HepG2 (cell line): ENCODE measurements at regions not wholly inside any gene's neighbourhood (a gene's known extent, or its start where the extent isn't known, plus 50 kb on each side); places are given as distances from the start of the nearest gene placed in this dataset.

Experiments used
- ATAC-seq: fragments of 200-7000 bp; cut with Tn5 transposase; 3 replicates; pipeline ENCODE4 v1.9.1; 2020; ENCODE audit warnings: mild to moderate bottlenecking, moderate library complexity
- BruUV-seq: library from RNA; stranded (reverse); fragments of 400-500 nt; replicated peaks from 2 replicates; lab custom pipeline; 2021; lab: Mats Ljungman, UMichigan
- CTCF ChIA-PET: fragments of 300-600 bp; formaldehyde crosslinking; extraction: SDS; loops from one replicate; lab custom pipeline; 2021; ENCODE audit warnings: low total read pairs, inconsistent platforms, low intra/inter-chr PET ratio; lab: Yijun Ruan, JAX
- POLR2A ChIA-PET: fragments of 350-600 bp; sonication (Branson Sonifier 250); formaldehyde crosslinking; loops from one replicate; lab custom pipeline; 2020; ENCODE audit warnings: antibody characterized with exemption, inconsistent platforms; lab: Yijun Ruan, JAX
- DNase-seq: peaks from one replicate; pipeline ENCODE4 v3.0.0-alpha.2; 2015; ENCODE audit warnings: low spot score
- FAIRE-seq: peaks from 3 replicates; lab custom pipeline; 2011; peaks lifted over from hg19 to GRCh38; lab: Jason Lieb, UNC
- H2AFZ ChIP-seq: one replicate; pipeline ENCODE4 v1.6.1; 2011; ENCODE audit warnings: low read length, inconsistent platforms
- H3K27ac ChIP-seq: fragments of 300-600 bp; 3 replicates; pipeline ENCODE4 v1.8.0; 2011; ENCODE audit warnings: mixed run types, mild to moderate bottlenecking, mixed read lengths, low read length, inconsistent platforms; ENCODE audit not compliant: insufficient read depth; ENCODE audit errors: extremely low read length
- H3K27me3 ChIP-seq, 2 experiments: fragments of 200-600 bp in 1 of 2; 2 replicates in 1 of 2; 3 replicates in 1 of 2; pipeline versions ENCODE4 v1.6.0 to v1.8.0; 2011; ENCODE audit warnings: low read length in 2 of 2, mild to moderate bottlenecking in 2 of 2, moderate library complexity in 2 of 2, inconsistent platforms in 1 of 2; ENCODE audit not compliant: insufficient read depth in 2 of 2, control insufficient read depth in 1 of 2
- H3K36me3 ChIP-seq, 2 experiments: fragments of 200-600 bp in 1 of 2; replicated peaks in 1 of 2; 2 replicates in 1 of 2; 3 replicates in 1 of 2; pipeline versions ENCODE4 v1.5.1 to v1.8.0; 2011; ENCODE audit warnings: low read length in 2 of 2, inconsistent platforms in 1 of 2; ENCODE audit not compliant: insufficient read depth in 2 of 2, control insufficient read depth in 1 of 2
- H3K4me1 ChIP-seq: 2 replicates; pipeline ENCODE4 v1.5.1; 2012; ENCODE audit warnings: low read length, inconsistent platforms; ENCODE audit not compliant: insufficient read depth
- H3K4me2 ChIP-seq: 2 replicates; pipeline ENCODE4 v1.6.0; 2011; ENCODE audit warnings: low read depth, low read length, inconsistent platforms
- H3K4me3 ChIP-seq, 3 experiments: fragments of 200-600 bp in 1 of 3; sonication (generic), shearing (Covaris generic) in 1 of 3; replicated peaks in 1 of 3; 2 replicates each; pipeline ENCODE4 v1.5.1; 2011 to 2016; ENCODE audit warnings: low read length in 3 of 3, inconsistent platforms in 2 of 3, low read depth in 2 of 3, mild to moderate bottlenecking in 2 of 3, control low read depth in 1 of 3, mixed read lengths in 1 of 3; ENCODE audit not compliant: insufficient read depth in 1 of 3
- H3K79me2 ChIP-seq: one replicate; pipeline ENCODE4 v1.6.1; 2011; ENCODE audit warnings: low read length, inconsistent platforms; ENCODE audit not compliant: insufficient read depth
- H3K9ac ChIP-seq: 2 replicates; pipeline ENCODE4 v1.6.0; 2011; ENCODE audit warnings: mild to moderate bottlenecking, low read depth, low read length, inconsistent platforms; ENCODE audit not compliant: insufficient read depth
- H3K9me3 ChIP-seq: 2 replicates; pipeline ENCODE4 v1.5.1; 2012; ENCODE audit warnings: mild to moderate bottlenecking, low read length
- H4K20me1 ChIP-seq: 2 replicates; pipeline ENCODE4 v1.6.0; 2011; ENCODE audit warnings: inconsistent platforms, mild to moderate bottlenecking, low read length, moderate library complexity; ENCODE audit not compliant: insufficient read depth
- ERF ChIP-seq: IDR thresholded peaks from 2 replicates; pipeline ENCODE4 v1.6.1; 2018; ENCODE audit warnings: missing biosample characterization, missing genetic modification reagents
- GPBP1L1 ChIP-seq: sonication (generic); formaldehyde crosslinking; IDR thresholded peaks from 2 replicates; pipeline ENCODE4 v1.5.0; 2020; ENCODE audit warnings: mild to moderate bottlenecking, missing genetic modification reagents
- KIAA2018 ChIP-seq: sonication (generic); formaldehyde crosslinking; IDR thresholded peaks from 2 replicates; pipeline ENCODE4 v1.5.0; 2020; ENCODE audit warnings: mild to moderate bottlenecking, missing genetic modification reagents, borderline replicate concordance
- NFATC3 ChIP-seq: sonication (generic); formaldehyde crosslinking; IDR thresholded peaks from 2 replicates; pipeline ENCODE4 v1.5.1; 2020; ENCODE audit warnings: mild to moderate bottlenecking, missing genetic modification reagents
- NFIC ChIP-seq: IDR thresholded peaks from 2 replicates; pipeline ENCODE4 v1.6.1; 2012; ENCODE audit warnings: mild to moderate bottlenecking, low read length, inconsistent platforms
- PAWR ChIP-seq: sonication (generic); formaldehyde crosslinking; IDR thresholded peaks from 2 replicates; pipeline ENCODE4 v1.4.0; 2020; ENCODE audit warnings: missing genetic modification reagents, mild to moderate bottlenecking, borderline replicate concordance
- SRSF1 ChIP-seq: fragments of 200-400 bp; formaldehyde crosslinking; optimal IDR thresholded peaks from 2 replicates; pipeline ENCODE3; 2017; ENCODE audit warnings: mild to moderate bottlenecking, low read depth, low read length, moderate library complexity
- ZBTB7B ChIP-seq: sonication (generic); formaldehyde crosslinking; IDR thresholded peaks from 2 replicates; pipeline ENCODE4 v1.4.0; 2020; ENCODE audit warnings: missing genetic modification reagents
- ZFP82 ChIP-seq: sonication (generic); formaldehyde crosslinking; IDR thresholded peaks from 2 replicates; pipeline ENCODE4 v1.5.1; 2020; ENCODE audit warnings: mild to moderate bottlenecking, missing genetic modification reagents, borderline replicate concordance
- ZNF225 ChIP-seq: sonication (generic); formaldehyde crosslinking; IDR thresholded peaks from 2 replicates; pipeline ENCODE4 v1.4.0; 2020; ENCODE audit warnings: mild to moderate bottlenecking, missing genetic modification reagents
- ZNF235 ChIP-seq: sonication (generic); formaldehyde crosslinking; IDR thresholded peaks from 2 replicates; pipeline ENCODE4 v1.8.1; 2023; ENCODE audit warnings: mild to moderate bottlenecking, missing genetic modification reagents, borderline replicate concordance
- ZNF256 ChIP-seq: sonication (generic); formaldehyde crosslinking; conservative IDR thresholded peaks from 2 replicates; pipeline ENCODE4 v1.4.0; 2020; ENCODE audit warnings: missing genetic modification reagents
- ZNF337 ChIP-seq: sonication (generic); formaldehyde crosslinking; IDR thresholded peaks from 2 replicates; pipeline ENCODE4 v1.5.1; 2020; ENCODE audit warnings: missing genetic modification reagents, low read depth, mild to moderate bottlenecking, borderline replicate concordance
- ZNF367 ChIP-seq: sonication (generic); formaldehyde crosslinking; IDR thresholded peaks from 2 replicates; pipeline ENCODE4 v1.4.0; 2020; ENCODE audit warnings: missing genetic modification reagents, borderline replicate concordance
- WGBS: methylation state at CpG from one replicate; pipeline ENCODE4 v1.1.6; 2017; ENCODE audit warnings: low lambda C conversion rate; 5-methylcytosine and 5-hydroxymethylcytosine counted together
- in situ Hi-C: cut with HindIII; loops from 2 replicates; pipeline ENCODE4 v1.10.0; 2017; ENCODE audit warnings: low pct_unique_long_range_greater_than_20kb; ENCODE audit not compliant: extremely low pct_ligation_motif_present
- intact Hi-C: fragments of 100-400 bp; cut with micrococcal nuclease; formaldehyde crosslinking; loops from one replicate; pipeline ENCODE4 v1.10.0; 2022; ENCODE audit not compliant: unreplicated experiment

GRCh38 chr9:22175972-22176545 is 167.0 kb upstream of the CDKN2B start:
- no peaks in the 10 kb centered on the region for H3K4me1 ChIP-seq
- no peaks in the 10 kb centered on the region for H3K27me3 ChIP-seq
- intact Hi-C loops, result no loop called here
- in situ Hi-C loops, result no loop called here
- ATAC-seq, result no peak
- no peaks in the 10 kb centered on the region for H3K36me3 ChIP-seq
- H3K79me2 ChIP-seq, result no peaks in the 10 kb centered on the region
- 15% methylated on average over 2 of the region's 2 CpGs for WGBS
- TF ChIP-seq SRSF1, result no peak
- TF ChIP-seq ZNF225 (CRISPR knock-in tag), result no peak
- no peak for TF ChIP-seq NFATC3
- TF ChIP-seq GPBP1L1 (CRISPR knock-in tag), result no peak
- no peak for TF ChIP-seq ZNF256
- no peak for TF ChIP-seq ZNF367
- no peak for TF ChIP-seq ZNF235 (CRISPR knock-in tag)
- no peak for TF ChIP-seq KIAA2018 (CRISPR knock-in tag)
- no peak for TF ChIP-seq ZFP82 (CRISPR knock-in tag)
- no peak for TF ChIP-seq ZNF337
- TF ChIP-seq NFIC, result no peak
- no peak for TF ChIP-seq ERF (CRISPR knock-in tag)
- no peak for TF ChIP-seq PAWR (CRISPR knock-in tag)
- no peak for TF ChIP-seq ZBTB7B (CRISPR knock-in tag)
- TF ChIP-seq, all 625 proteins: peak for 0
- Histone ChIP-seq H3K4me3 (no peak overlapping the region), H3K27ac (no peak overlapping the region), H4K20me1 (no peaks in the 10 kb centered on the region), H2AFZ (no peak overlapping the region), H3K9me3 (no peaks in the 10 kb centered on the region), H3K9ac (no peak overlapping the region), H3K4me2 (no peak overlapping the region)
- DNase-seq, result no peak
- ChIA-PET CTCF (no interaction called here), POLR2A (no interaction called here)
- no peak for FAIRE-seq
- no TSS peak for BruUV-seq
